ENCODE measurements at regions not wholly inside any gene's neighbourhood (a gene's known extent, or its start where the extent isn't known, plus 50 kb on each side); places are given as distances from the start of the nearest gene placed in this dataset.

DNA sequence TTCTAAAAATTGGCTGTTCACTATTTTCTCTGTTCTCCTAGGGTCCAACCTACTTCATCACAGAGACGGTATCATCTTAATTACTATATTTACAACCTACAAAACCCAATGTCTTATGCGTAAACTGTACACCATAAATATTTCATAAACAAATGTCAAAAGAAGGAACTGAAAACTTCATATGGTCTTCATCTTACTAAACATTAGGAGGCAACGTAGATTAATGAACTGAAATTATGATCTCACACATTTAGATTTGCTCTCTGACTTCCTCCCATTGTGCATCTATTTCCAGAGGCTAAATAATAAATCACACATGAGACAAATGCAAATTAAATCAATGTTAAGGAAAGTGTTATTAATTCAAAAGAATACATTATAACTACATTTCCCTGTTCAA is 1850.6 kb upstream of the SEL1L start:
- TF ChIP-seq, protein P1, sequence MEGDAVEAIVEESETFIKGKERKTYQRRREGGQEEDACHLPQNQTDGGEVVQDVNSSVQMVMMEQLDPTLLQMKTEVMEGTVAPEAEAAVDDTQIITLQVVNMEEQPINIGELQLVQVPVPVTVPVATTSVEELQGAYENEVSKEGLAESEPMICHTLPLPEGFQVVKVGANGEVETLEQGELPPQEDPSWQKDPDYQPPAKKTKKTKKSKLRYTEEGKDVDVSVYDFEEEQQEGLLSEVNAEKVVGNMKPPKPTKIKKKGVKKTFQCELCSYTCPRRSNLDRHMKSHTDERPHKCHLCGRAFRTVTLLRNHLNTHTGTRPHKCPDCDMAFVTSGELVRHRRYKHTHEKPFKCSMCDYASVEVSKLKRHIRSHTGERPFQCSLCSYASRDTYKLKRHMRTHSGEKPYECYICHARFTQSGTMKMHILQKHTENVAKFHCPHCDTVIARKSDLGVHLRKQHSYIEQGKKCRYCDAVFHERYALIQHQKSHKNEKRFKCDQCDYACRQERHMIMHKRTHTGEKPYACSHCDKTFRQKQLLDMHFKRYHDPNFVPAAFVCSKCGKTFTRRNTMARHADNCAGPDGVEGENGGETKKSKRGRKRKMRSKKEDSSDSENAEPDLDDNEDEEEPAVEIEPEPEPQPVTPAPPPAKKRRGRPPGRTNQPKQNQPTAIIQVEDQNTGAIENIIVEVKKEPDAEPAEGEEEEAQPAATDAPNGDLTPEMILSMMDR (IDR thresholded peaks at IDR 0.05; ENCODE audit: borderline replicate concordance, extremely low read depth, low read length, poor library complexity, severe bottlenecking): no peak
- TF ChIP-seq EZH2 (IDR thresholded peaks at IDR 0.05; ENCODE audit: borderline replicate concordance, low read depth, low read length, severe bottlenecking): no peak

Data from DND-41 (cell line).